Mesenchymal stem cell (in vitro differentiated cells and primary cell): ENCODE measurements at regions not wholly inside any gene's neighbourhood (a gene's known extent, or its start where the extent isn't known, plus 50 kb on each side); places are given as distances from the start of the nearest gene placed in this dataset.

Source experiments
- DNase-seq: peaks from one replicate; pipeline ENCODE4 v3.0.0-alpha.2; 2013
- H2AFZ ChIP-seq: one replicate; pipeline ENCODE4 v1.6.1; 2013; ENCODE audit warnings: low read depth, mild to moderate bottlenecking, control low read depth, inconsistent platforms, low read length, moderate library complexity
- H2AK5ac ChIP-seq: 2 replicates; pipeline ENCODE4 v1.6.1; 2013; ENCODE audit warnings: low read length, moderate library complexity, mild to moderate bottlenecking, inconsistent platforms; ENCODE audit not compliant: severe bottlenecking
- H2BK120ac ChIP-seq: one replicate; pipeline ENCODE4 v1.6.1; 2013; ENCODE audit warnings: low read depth, mild to moderate bottlenecking, inconsistent platforms, low read length, moderate library complexity
- H2BK12ac ChIP-seq, 2 experiments: one replicate each; pipeline ENCODE4 v1.6.1; 2013; ENCODE audit warnings: inconsistent platforms in 2 of 2, low read length in 2 of 2, mild to moderate bottlenecking in 2 of 2, moderate library complexity in 2 of 2, control low read depth in 1 of 2
- H2BK15ac ChIP-seq: one replicate; pipeline ENCODE4 v1.6.1; 2013; ENCODE audit warnings: mild to moderate bottlenecking, low read depth, inconsistent platforms; ENCODE audit not compliant: poor library complexity, severe bottlenecking
- H2BK5ac ChIP-seq: 2 replicates; pipeline ENCODE4 v1.6.1; 2013; ENCODE audit warnings: low read depth, mild to moderate bottlenecking, low read length, control low read depth, inconsistent platforms; ENCODE audit not compliant: poor library complexity, severe bottlenecking
- H3K14ac ChIP-seq, 2 experiments: one replicate each; pipeline ENCODE4 v1.6.1; 2013; ENCODE audit warnings: inconsistent platforms in 2 of 2, low read length in 2 of 2, control low read depth in 1 of 2, mild to moderate bottlenecking in 1 of 2, moderate library complexity in 1 of 2
- H3K18ac ChIP-seq, 2 experiments: one replicate each; pipeline ENCODE4 v1.6.1; 2013; ENCODE audit warnings: inconsistent platforms in 2 of 2, low read length in 2 of 2, control low read depth in 1 of 2, low read depth in 1 of 2, mild to moderate bottlenecking in 1 of 2
- H3K23ac ChIP-seq, 2 experiments: one replicate each; pipeline ENCODE4 v1.6.1; 2013; ENCODE audit warnings: inconsistent platforms in 2 of 2, low read length in 2 of 2, mild to moderate bottlenecking in 2 of 2, moderate library complexity in 2 of 2, control low read depth in 1 of 2
- H3K27ac ChIP-seq: 2 replicates; pipeline ENCODE4 v1.5.1; 2013; ENCODE audit warnings: mild to moderate bottlenecking, moderate library complexity, low read length, control low read depth, inconsistent platforms; ENCODE audit not compliant: poor library complexity, severe bottlenecking
- H3K27me3 ChIP-seq, 2 experiments: 2 replicates each; pipeline versions ENCODE4 v1.6.1 to v1.7.0; 2013; ENCODE audit warnings: low read length in 2 of 2, mild to moderate bottlenecking in 2 of 2, moderate library complexity in 2 of 2, control low read depth in 1 of 2, inconsistent platforms in 1 of 2; ENCODE audit not compliant: control insufficient read depth in 1 of 2, insufficient read depth in 1 of 2
- H3K36me3 ChIP-seq, 2 experiments: 2 replicates each; pipeline versions ENCODE4 v1.6.1 to v1.7.0; 2013; ENCODE audit warnings: low read length in 2 of 2, control low read depth in 1 of 2, inconsistent platforms in 1 of 2, low read depth in 1 of 2, mild to moderate bottlenecking in 1 of 2; ENCODE audit not compliant: insufficient read depth in 2 of 2, control insufficient read depth in 1 of 2
- H3K4ac ChIP-seq, 2 experiments: one replicate each; pipeline ENCODE4 v1.6.1; 2013; ENCODE audit warnings: inconsistent platforms in 2 of 2, low read length in 2 of 2, mild to moderate bottlenecking in 2 of 2, moderate library complexity in 2 of 2, control low read depth in 1 of 2, low read depth in 1 of 2
- H3K4me1 ChIP-seq: 2 replicates; pipeline ENCODE4 v1.6.1; 2013; ENCODE audit warnings: low read depth, low read length, control low read depth; ENCODE audit not compliant: control insufficient read depth, insufficient read depth
- H3K4me2 ChIP-seq: 2 replicates; pipeline ENCODE4 v1.6.1; 2013; ENCODE audit warnings: low read length, mild to moderate bottlenecking, inconsistent platforms; ENCODE audit not compliant: poor library complexity, severe bottlenecking
- H3K4me3 ChIP-seq, 2 experiments: 2 replicates each; pipeline versions ENCODE4 v1.5.1 to v1.7.0; 2013; ENCODE audit warnings: low read length in 2 of 2, mild to moderate bottlenecking in 2 of 2, control low read depth in 1 of 2, low read depth in 1 of 2; ENCODE audit not compliant: insufficient read depth in 1 of 2
- H3K79me1 ChIP-seq: replicated peaks from 2 replicates; pipeline ENCODE4 v1.6.1; 2013; ENCODE audit warnings: mild to moderate bottlenecking, control low read depth, low read length, inconsistent platforms; ENCODE audit not compliant: poor library complexity, severe bottlenecking
- H3K9ac ChIP-seq: 2 replicates; pipeline ENCODE4 v1.7.0; 2013; ENCODE audit warnings: mild to moderate bottlenecking, low read length, moderate library complexity
- H3K9me3 ChIP-seq: 2 replicates; pipeline ENCODE4 v1.7.0; 2013; ENCODE audit warnings: mild to moderate bottlenecking, low read length; ENCODE audit not compliant: control insufficient read depth
- H4K8ac ChIP-seq: one replicate; pipeline ENCODE4 v1.6.1; 2013; ENCODE audit warnings: inconsistent platforms, mild to moderate bottlenecking, low read length, moderate library complexity
- H4K91ac ChIP-seq: one replicate; pipeline ENCODE4 v1.6.1; 2013; ENCODE audit warnings: mild to moderate bottlenecking, low read length, inconsistent platforms
- WGBS: methylation state at CpG from one replicate; pipeline ENCODE4 v1.1.7; 2013; ENCODE audit warnings: mixed read lengths; 5-methylcytosine and 5-hydroxymethylcytosine counted together

DNA sequence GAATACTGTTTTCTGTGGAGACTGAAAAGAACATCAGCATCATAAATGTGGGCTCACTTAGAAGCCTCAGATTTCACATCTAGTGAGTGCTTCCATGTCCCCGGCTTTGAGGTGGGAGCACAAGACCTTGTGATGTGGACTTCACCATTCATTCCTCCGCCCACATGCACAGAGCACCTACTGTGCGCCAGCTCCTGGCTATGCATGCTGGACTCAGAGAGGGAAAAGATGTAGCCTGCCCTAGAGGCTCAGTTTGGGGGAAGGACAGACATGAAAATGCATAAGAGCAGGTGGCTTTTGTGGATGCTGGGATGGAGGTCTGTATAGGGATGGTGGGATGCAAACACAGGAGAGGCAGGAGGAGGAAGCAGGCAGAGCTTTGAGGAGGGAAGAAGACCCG, 65.0 kb downstream of the SERPINA3 start:
- Histone ChIP-seq H3K27me3 (peaks cover 0 to 42% of the 10 kb centered on the region in 2 experiments), H2AK5ac (no peak overlapping the region)
- WGBS, result 77% methylated on average over 4 of the region's 4 CpGs

DNA sequence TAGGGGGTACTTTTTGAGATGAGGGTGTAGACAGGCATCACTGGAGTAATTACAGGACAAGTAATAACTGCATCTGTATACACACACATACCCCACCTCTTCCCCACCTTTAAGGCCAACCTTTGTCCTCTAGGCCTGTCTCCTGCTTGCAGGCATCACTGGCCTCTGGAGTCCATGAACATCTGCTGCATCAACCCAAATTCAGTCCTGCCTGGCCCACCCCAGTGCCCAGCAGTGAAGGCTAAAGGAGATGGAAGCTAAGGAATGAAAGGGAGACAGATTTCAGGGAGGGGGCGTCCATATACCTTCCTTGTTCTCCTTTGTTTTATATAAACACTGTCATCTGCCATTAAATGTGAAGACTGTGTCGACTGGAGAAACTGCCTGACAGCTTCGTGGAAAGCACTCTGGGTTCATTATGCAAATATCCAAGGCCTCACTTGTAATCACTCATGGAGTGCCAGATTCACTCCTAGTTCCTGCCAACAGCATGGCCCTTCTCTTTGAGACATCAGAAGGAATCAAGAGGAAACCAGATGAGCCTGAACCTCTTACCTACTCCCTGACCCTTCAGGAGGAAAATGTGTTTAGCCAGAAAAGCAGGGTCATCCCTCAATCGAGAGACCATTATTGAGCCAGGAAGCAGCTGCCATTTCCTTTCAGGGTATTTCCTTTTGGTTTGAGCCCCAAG, 64.4 kb downstream of the SERPINA3 start:
- DNase-seq, result no peak
- Histone ChIP-seq H4K8ac (no peak overlapping the region), H3K4ac (no peak overlapping the region), H2AFZ (no peak overlapping the region), H3K4me1 (peaks cover 5% of the 10 kb centered on the region), H2AK5ac (no peak overlapping the region), H4K91ac (no peak overlapping the region), H3K4me2 (no peak overlapping the region), H3K79me1 (no peaks in the 10 kb centered on the region), H3K9ac (no peak overlapping the region), H3K27me3 (peaks cover 0 to 41% of the 10 kb centered on the region in 2 experiments), H2BK5ac (no peak overlapping the region), H3K14ac (no peak overlapping the region), H3K18ac (no peak overlapping the region), H3K23ac (no peak overlapping the region), H2BK15ac (no peak overlapping the region), H3K36me3 (no peaks in the 10 kb centered on the region), H2BK12ac (no peak overlapping the region), H3K27ac (no peak overlapping the region), H3K9me3 (no peaks in the 10 kb centered on the region), H3K4me3 (no peak overlapping the region), H2BK120ac (no peak overlapping the region)
- 60% methylated on average over 4 of the region's 4 CpGs for WGBS

More for the DNA sequence above, 65.0 kb downstream of the SERPINA3 start:
- Histone ChIP-seq H2AFZ (no peak overlapping the region), H3K4me3 (no peak overlapping the region), H3K36me3 (no peaks in the 10 kb centered on the region), H2BK5ac (no peak overlapping the region), H3K27ac (no peak overlapping the region), H3K4ac (no peak overlapping the region), H2BK12ac (no peak overlapping the region), H2BK15ac (no peak overlapping the region), H3K23ac (no peak overlapping the region), H2BK120ac (no peak overlapping the region), H3K79me1 (no peaks in the 10 kb centered on the region), H3K9me3 (no peaks in the 10 kb centered on the region), H3K18ac (no peak overlapping the region), H3K4me2 (no peak overlapping the region), H3K9ac (no peak overlapping the region), H3K4me1 (peaks cover 8% of the 10 kb centered on the region), H4K8ac (no peak overlapping the region), H3K14ac (no peak overlapping the region), H4K91ac (no peak overlapping the region)
- no peak for DNase-seq

DNA sequence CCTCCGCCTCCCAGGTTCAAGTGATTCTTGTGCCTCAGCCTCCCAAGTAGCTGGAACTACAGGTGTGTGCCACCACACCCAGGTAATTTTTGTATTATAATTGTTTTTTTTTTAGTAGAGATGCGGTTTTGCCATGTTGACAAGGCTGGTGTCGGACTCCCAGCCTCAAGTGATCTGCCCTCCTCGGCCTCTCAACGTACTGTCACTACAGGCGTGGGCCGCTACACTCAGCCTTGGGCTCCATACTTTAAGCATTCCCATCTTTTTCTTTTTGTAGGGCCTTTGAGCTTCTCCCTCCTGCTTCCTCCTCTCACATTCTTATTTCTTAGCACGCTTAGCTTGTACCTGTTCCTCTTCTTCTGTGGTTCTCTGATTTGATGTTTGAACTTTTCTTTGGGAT, 62.8 kb downstream of the SERPINA3 start:
- H2BK15ac ChIP-seq, result no peak overlapping the region
- H4K91ac ChIP-seq, result no peak overlapping the region
- no peak overlapping the region for H2AFZ ChIP-seq
- no peak overlapping the region for H2BK12ac ChIP-seq
- H3K79me1 ChIP-seq, result no peaks in the 10 kb centered on the region
- no peak overlapping the region for H3K9ac ChIP-seq
- no peak overlapping the region for H2BK120ac ChIP-seq
- H4K8ac ChIP-seq, result no peak overlapping the region
- no peaks in the 10 kb centered on the region for H3K36me3 ChIP-seq
- H3K4ac ChIP-seq, result no peak overlapping the region
- no peak overlapping the region for H3K4me2 ChIP-seq
- DNase-seq, result no peak
- H3K27me3 ChIP-seq, result peaks cover 0 to 41% of the 10 kb centered on the region in 2 experiments
- no peak overlapping the region for H3K14ac ChIP-seq
- 94% methylated on average over 7 of the region's 8 CpGs for WGBS
- no peak overlapping the region for H3K18ac ChIP-seq
- peaks cover 3% of the 10 kb centered on the region for H3K4me1 ChIP-seq
- no peak overlapping the region for H2BK5ac ChIP-seq
- H3K23ac ChIP-seq, result no peak overlapping the region
- no peaks in the 10 kb centered on the region for H3K9me3 ChIP-seq
- no peak overlapping the region for H2AK5ac ChIP-seq
- no peak overlapping the region for H3K4me3 ChIP-seq
- H3K27ac ChIP-seq, result no peak overlapping the region

GRCh38 chr14:94673781-94674231, 61.6 kb downstream of the SERPINA3 start:
- no peak for DNase-seq
- H3K4ac ChIP-seq, result no peak overlapping the region
- no peak overlapping the region for H3K9ac ChIP-seq
- peaks cover 3% of the 10 kb centered on the region for H3K4me1 ChIP-seq
- no peak overlapping the region for H2BK12ac ChIP-seq
- H2AFZ ChIP-seq, result no peak overlapping the region
- H2AK5ac ChIP-seq, result no peak overlapping the region
- H4K91ac ChIP-seq, result no peak overlapping the region
- H3K36me3 ChIP-seq, result no peaks in the 10 kb centered on the region
- H2BK15ac ChIP-seq, result no peak overlapping the region
- H3K27ac ChIP-seq, result no peak overlapping the region
- WGBS, result 71% methylated on average over 11 of the region's 12 CpGs
- H2BK120ac ChIP-seq, result no peak overlapping the region
- no peak overlapping the region for H4K8ac ChIP-seq
- H3K4me2 ChIP-seq, result no peak overlapping the region
- no peak overlapping the region for H2BK5ac ChIP-seq
- no peak overlapping the region for H3K18ac ChIP-seq
- H3K79me1 ChIP-seq, result no peaks in the 10 kb centered on the region
- no peaks in the 10 kb centered on the region for H3K9me3 ChIP-seq
- peaks cover 0 to 41% of the 10 kb centered on the region in 2 experiments for H3K27me3 ChIP-seq
- H3K14ac ChIP-seq, result no peak overlapping the region
- H3K23ac ChIP-seq, result no peak overlapping the region
- H3K4me3 ChIP-seq, result no peak overlapping the region
